Smooth muscle cell (in vitro differentiated cells): ENCODE measurements at regions not wholly inside any gene's neighbourhood (a gene's known extent, or its start where the extent isn't known, plus 50 kb on each side); places are given as distances from the start of the nearest gene placed in this dataset.

Source experiments
- DNase-seq: peaks from one replicate; lab custom pipeline; 2025; ENCODE audit not compliant: unreplicated experiment; lab: John Stamatoyannopoulos, UW
- H2AFZ ChIP-seq: fragments of 200-600 bp; sonication (generic); 2 replicates; pipeline ENCODE4 v1.6.0; 2016; ENCODE audit warnings: antibody characterized with exemption, low read depth, mild to moderate bottlenecking
- H3F3A ChIP-seq: fragments of 200-600 bp; sonication (generic); 2 replicates; pipeline ENCODE4 v1.6.0; 2017; ENCODE audit warnings: antibody characterized with exemption, low read depth
- H3K27ac ChIP-seq: fragments of 200-600 bp; sonication (generic); 2 replicates; pipeline ENCODE4 v1.5.1; 2016; ENCODE audit warnings: low read depth, mild to moderate bottlenecking
- H3K27me3 ChIP-seq: fragments of 200-600 bp; sonication (generic); 2 replicates; pipeline ENCODE4 v1.6.1; 2016; ENCODE audit warnings: low read depth, mild to moderate bottlenecking
- H3K36me3 ChIP-seq: fragments of 200-600 bp; sonication (generic); 2 replicates; pipeline ENCODE4 v1.5.1; 2016; ENCODE audit warnings: low read depth
- H3K4me1 ChIP-seq: fragments of 200-600 bp; sonication (generic); 2 replicates; pipeline ENCODE4 v1.5.1; 2016; ENCODE audit warnings: low read depth
- H3K4me2 ChIP-seq: fragments of 200-600 bp; sonication (generic); 2 replicates; pipeline ENCODE4 v1.6.0; 2016; ENCODE audit warnings: mild to moderate bottlenecking
- H3K4me3 ChIP-seq: fragments of 200-600 bp; sonication (generic); 2 replicates; pipeline ENCODE4 v1.5.1; 2016; ENCODE audit warnings: mild to moderate bottlenecking
- H3K79me2 ChIP-seq: fragments of 200-600 bp; sonication (generic); 2 replicates; pipeline ENCODE4 v1.6.0; 2016; ENCODE audit warnings: low read depth, mild to moderate bottlenecking
- H3K9ac ChIP-seq: fragments of 200-600 bp; sonication (generic); 2 replicates; pipeline ENCODE4 v1.6.0; 2016; ENCODE audit warnings: low read depth
- H3K9me3 ChIP-seq: fragments of 200-600 bp; sonication (generic); replicated peaks from 2 replicates; pipeline ENCODE4 v1.5.1; 2016; ENCODE audit warnings: low read depth
- H4K20me1 ChIP-seq: fragments of 200-600 bp; sonication (generic); 2 replicates; pipeline ENCODE4 v1.6.0; 2016; ENCODE audit warnings: low read depth
- WGBS: methylation state at CpG from one replicate; pipeline ENCODE4 v1.1.7; 2016; ENCODE audit warnings: low lambda C conversion rate; 5-methylcytosine and 5-hydroxymethylcytosine counted together
- TF ChIP-seq, protein P1 (sequence below): fragments of 200-600 bp; sonication (generic); IDR thresholded peaks from 2 replicates; pipeline ENCODE4 v1.5.1; 2017; ENCODE audit warnings: borderline replicate concordance, mild to moderate bottlenecking, antibody characterized with exemption; ENCODE audit not compliant: insufficient read depth, poor library complexity, severe bottlenecking

DNA sequence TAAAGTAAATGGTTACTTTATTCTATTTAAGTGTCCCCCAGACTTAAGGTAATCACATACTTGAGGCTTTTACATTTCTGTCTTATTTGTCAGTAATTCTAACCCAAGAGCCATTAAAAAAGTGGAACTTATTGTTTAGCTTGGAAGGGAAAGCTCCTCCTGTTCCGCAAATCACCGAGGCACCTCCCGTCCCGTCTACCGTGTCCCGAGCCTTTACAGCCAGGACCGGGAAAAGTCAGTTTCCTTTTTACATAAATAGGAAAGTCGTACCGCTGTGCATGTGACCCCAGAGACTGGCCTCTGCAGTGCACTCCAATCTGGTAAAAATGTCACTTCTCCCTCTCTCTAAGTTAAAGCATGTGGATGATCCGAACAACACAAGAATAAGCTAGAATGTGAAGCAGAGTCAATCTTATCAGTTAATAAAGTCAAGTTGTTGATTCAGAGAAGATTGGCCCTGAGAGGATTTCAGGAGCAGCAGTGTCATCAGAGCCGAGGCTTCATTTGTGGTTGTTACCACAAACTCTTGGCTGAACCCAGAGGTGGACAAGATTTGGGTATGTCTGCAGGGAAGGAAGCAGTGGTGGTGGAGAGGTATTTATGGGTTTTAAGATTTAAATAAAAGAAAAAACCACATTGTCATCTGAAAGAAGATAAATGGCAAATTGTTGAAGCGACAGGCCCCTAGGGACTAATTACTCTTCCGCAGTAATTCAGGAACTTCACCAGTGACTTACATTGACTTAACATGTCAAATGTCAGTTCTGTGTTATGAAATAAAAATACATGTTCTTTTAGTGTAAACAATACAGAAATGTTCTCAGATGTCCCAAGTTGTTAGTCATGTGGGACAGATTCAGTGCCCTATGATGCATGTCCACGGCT is 316.6 kb upstream of the ZNF32 start:
- no peak for DNase-seq
- H3K4me2 ChIP-seq: peak overlapping the region; percentile 38
- H3K4me1 ChIP-seq: no peaks in the 10 kb centered on the region
- no peaks in the 10 kb centered on the region for H4K20me1 ChIP-seq
- H3K27ac ChIP-seq: no peak overlapping the region
- H3K27me3 ChIP-seq: peaks cover 33% of the 10 kb centered on the region
- 54% methylated on average over 14 of the region's 14 CpGs for WGBS
- H3K9me3 ChIP-seq: no peaks in the 10 kb centered on the region
- H3K9ac ChIP-seq: no peak overlapping the region
- TF ChIP-seq, protein P1, sequence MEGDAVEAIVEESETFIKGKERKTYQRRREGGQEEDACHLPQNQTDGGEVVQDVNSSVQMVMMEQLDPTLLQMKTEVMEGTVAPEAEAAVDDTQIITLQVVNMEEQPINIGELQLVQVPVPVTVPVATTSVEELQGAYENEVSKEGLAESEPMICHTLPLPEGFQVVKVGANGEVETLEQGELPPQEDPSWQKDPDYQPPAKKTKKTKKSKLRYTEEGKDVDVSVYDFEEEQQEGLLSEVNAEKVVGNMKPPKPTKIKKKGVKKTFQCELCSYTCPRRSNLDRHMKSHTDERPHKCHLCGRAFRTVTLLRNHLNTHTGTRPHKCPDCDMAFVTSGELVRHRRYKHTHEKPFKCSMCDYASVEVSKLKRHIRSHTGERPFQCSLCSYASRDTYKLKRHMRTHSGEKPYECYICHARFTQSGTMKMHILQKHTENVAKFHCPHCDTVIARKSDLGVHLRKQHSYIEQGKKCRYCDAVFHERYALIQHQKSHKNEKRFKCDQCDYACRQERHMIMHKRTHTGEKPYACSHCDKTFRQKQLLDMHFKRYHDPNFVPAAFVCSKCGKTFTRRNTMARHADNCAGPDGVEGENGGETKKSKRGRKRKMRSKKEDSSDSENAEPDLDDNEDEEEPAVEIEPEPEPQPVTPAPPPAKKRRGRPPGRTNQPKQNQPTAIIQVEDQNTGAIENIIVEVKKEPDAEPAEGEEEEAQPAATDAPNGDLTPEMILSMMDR: no peak
- H3K36me3 ChIP-seq: no peaks in the 10 kb centered on the region
- no peak overlapping the region for H2AFZ ChIP-seq
- H3F3A ChIP-seq: no peaks in the 10 kb centered on the region
- no peak overlapping the region for H3K4me3 ChIP-seq
- no peaks in the 10 kb centered on the region for H3K79me2 ChIP-seq

- H3K36me3 ChIP-seq: no peaks in the 10 kb centered on the region
- no peak overlapping the region for H2AFZ ChIP-seq
- H3K4me3 ChIP-seq: no peak overlapping the region
- no peak overlapping the region for H3K9ac ChIP-seq
- no peak for DNase-seq
- H3K9me3 ChIP-seq: no peaks in the 10 kb centered on the region
- H3F3A ChIP-seq: no peaks in the 10 kb centered on the region
- H3K4me2 ChIP-seq: peak overlapping the region; percentile 38
- H4K20me1 ChIP-seq: no peaks in the 10 kb centered on the region
- no peaks in the 10 kb centered on the region for H3K4me1 ChIP-seq
- 95% methylated on average over 5 of the region's 5 CpGs for WGBS
- no peak overlapping the region for H3K27ac ChIP-seq
- TF ChIP-seq, protein P1: no peak
- peaks cover 25% of the 10 kb centered on the region for H3K27me3 ChIP-seq
- H3K79me2 ChIP-seq: no peaks in the 10 kb centered on the region
Measured at GRCh38 chr10:43964486-43964885, 315.8 kb upstream of the ZNF32 start.

- Histone ChIP-seq H3K4me2 (no peak overlapping the region), H3K27ac (no peak overlapping the region), H3K36me3 (no peaks in the 10 kb centered on the region), H3K9ac (no peak overlapping the region), H3K4me1 (no peaks in the 10 kb centered on the region), H3K4me3 (no peak overlapping the region), H3F3A (no peaks in the 10 kb centered on the region), H3K79me2 (no peaks in the 10 kb centered on the region), H2AFZ (no peak overlapping the region), H3K27me3 (peaks cover 29% of the 10 kb centered on the region), H3K9me3 (no peaks in the 10 kb centered on the region), H4K20me1 (no peaks in the 10 kb centered on the region)
- TF ChIP-seq, protein P1: no peak
- WGBS: 96% methylated on average over 10 of the region's 10 CpGs
- no peak for DNase-seq
Measured at GRCh38 chr10:43963793-43964425, 315.2 kb upstream of the ZNF32 start.
